ENCODE measurements at regions not wholly inside any gene's neighbourhood (a gene's known extent, or its start where the extent isn't known, plus 50 kb on each side); places are given as distances from the start of the nearest gene placed in this dataset.

- DNase-seq (ENCODE audit: low read depth) = no peak
- Histone ChIP-seq H3K9ac (ENCODE audit: low read length) (no peak overlapping the region), H3K4me1 (ENCODE audit: control insufficient read depth, insufficient read depth, low read length) (no peaks in the 10 kb centered on the region)
These were observed 130.3 kb upstream of the LHCGR start for GRCh38 chr2:48885841-48886240.

GRCh38 chr2:48883661-48884060 lies 128.1 kb upstream of the LHCGR start:
- H3K27me3 ChIP-seq (replicated peaks; ENCODE audit: control insufficient read depth, insufficient read depth, low read length) = peaks cover 19% of the 10 kb centered on the region
- H3K9me3 ChIP-seq (ENCODE audit: control insufficient read depth, low read length) = no peaks in the 10 kb centered on the region
- no peak overlapping the region for H3K9ac ChIP-seq (ENCODE audit: low read length)
- DNase-seq (ENCODE audit: low read depth) = no peak
- no peaks in the 10 kb centered on the region for H3K4me1 ChIP-seq (ENCODE audit: control insufficient read depth, insufficient read depth, low read length)
- no peak overlapping the region for H3K4me3 ChIP-seq (ENCODE audit: low read length)
- H3K36me3 ChIP-seq (ENCODE audit: control insufficient read depth, insufficient read depth, low read length, severe bottlenecking) = no peaks in the 10 kb centered on the region

More at GRCh38 chr2:48885841-48886240, 130.3 kb upstream of the LHCGR start:
- Histone ChIP-seq H3K36me3 (ENCODE audit: control insufficient read depth, insufficient read depth, low read length, severe bottlenecking) (no peaks in the 10 kb centered on the region), H3K4me3 (ENCODE audit: low read length) (no peak overlapping the region), H3K27me3 (replicated peaks; ENCODE audit: control insufficient read depth, insufficient read depth, low read length) (peaks cover 19% of the 10 kb centered on the region), H3K9me3 (ENCODE audit: control insufficient read depth, low read length) (no peaks in the 10 kb centered on the region)

- Histone ChIP-seq H3K9ac (ENCODE audit: low read length) (no peak overlapping the region), H3K9me3 (ENCODE audit: control insufficient read depth, low read length) (no peaks in the 10 kb centered on the region), H3K36me3 (ENCODE audit: control insufficient read depth, insufficient read depth, low read length, severe bottlenecking) (no peaks in the 10 kb centered on the region), H3K4me1 (ENCODE audit: control insufficient read depth, insufficient read depth, low read length) (no peaks in the 10 kb centered on the region), H3K4me3 (ENCODE audit: low read length) (no peak overlapping the region), H3K27me3 (replicated peaks; ENCODE audit: control insufficient read depth, insufficient read depth, low read length) (peaks cover 10% of the 10 kb centered on the region)
- DNase-seq (ENCODE audit: low read depth) = no peak
These were observed 118.8 kb upstream of the LHCGR start for GRCh38 chr2:48874282-48874681.

- H3K27me3 ChIP-seq (replicated peaks; ENCODE audit: control insufficient read depth, insufficient read depth, low read length) = peaks cover 10% of the 10 kb centered on the region
- no peaks in the 10 kb centered on the region for H3K36me3 ChIP-seq (ENCODE audit: control insufficient read depth, insufficient read depth, low read length, severe bottlenecking)
- H3K9ac ChIP-seq (ENCODE audit: low read length) = no peak overlapping the region
- no peaks in the 10 kb centered on the region for H3K9me3 ChIP-seq (ENCODE audit: control insufficient read depth, low read length)
- no peak overlapping the region for H3K4me3 ChIP-seq (ENCODE audit: low read length)
- H3K4me1 ChIP-seq (ENCODE audit: control insufficient read depth, insufficient read depth, low read length) = no peaks in the 10 kb centered on the region
- no peak for DNase-seq (ENCODE audit: low read depth)
These were observed 118.1 kb upstream of the LHCGR start for GRCh38 chr2:48873666-48874065.

- Histone ChIP-seq H3K4me1 (ENCODE audit: control insufficient read depth, insufficient read depth, low read length) (no peaks in the 10 kb centered on the region), H3K36me3 (ENCODE audit: control insufficient read depth, insufficient read depth, low read length, severe bottlenecking) (no peaks in the 10 kb centered on the region), H3K9me3 (ENCODE audit: control insufficient read depth, low read length) (no peaks in the 10 kb centered on the region), H3K27me3 (replicated peaks; ENCODE audit: control insufficient read depth, insufficient read depth, low read length) (peaks cover 10% of the 10 kb centered on the region), H3K4me3 (ENCODE audit: low read length) (no peak overlapping the region), H3K9ac (ENCODE audit: low read length) (no peak overlapping the region)
- DNase-seq (ENCODE audit: low read depth) = no peak
These were observed 115.4 kb upstream of the LHCGR start for GRCh38 chr2:48870942-48871341.

GRCh38 chr2:48870503-48870902 lies 115.0 kb upstream of the LHCGR start:
- Histone ChIP-seq H3K27me3 (replicated peaks; ENCODE audit: control insufficient read depth, insufficient read depth, low read length) (peaks cover 10% of the 10 kb centered on the region), H3K4me3 (ENCODE audit: low read length) (no peak overlapping the region)
- no peak for DNase-seq (ENCODE audit: low read depth)

GRCh38 chr2:48865704-48866103 lies 110.2 kb upstream of the LHCGR start:
- H3K4me3 ChIP-seq (ENCODE audit: low read length) = no peak overlapping the region
- H3K27me3 ChIP-seq (replicated peaks; ENCODE audit: control insufficient read depth, insufficient read depth, low read length) = no peaks in the 10 kb centered on the region
- no peak for DNase-seq (ENCODE audit: low read depth)
- H3K9me3 ChIP-seq (ENCODE audit: control insufficient read depth, low read length) = no peaks in the 10 kb centered on the region
- H3K9ac ChIP-seq (ENCODE audit: low read length) = no peak overlapping the region
- no peaks in the 10 kb centered on the region for H3K36me3 ChIP-seq (ENCODE audit: control insufficient read depth, insufficient read depth, low read length, severe bottlenecking)
- no peaks in the 10 kb centered on the region for H3K4me1 ChIP-seq (ENCODE audit: control insufficient read depth, insufficient read depth, low read length)

More at GRCh38 chr2:48870503-48870902, 115.0 kb upstream of the LHCGR start:
- Histone ChIP-seq H3K9ac (ENCODE audit: low read length) (no peak overlapping the region), H3K36me3 (ENCODE audit: control insufficient read depth, insufficient read depth, low read length, severe bottlenecking) (no peaks in the 10 kb centered on the region), H3K4me1 (ENCODE audit: control insufficient read depth, insufficient read depth, low read length) (no peaks in the 10 kb centered on the region), H3K9me3 (ENCODE audit: control insufficient read depth, low read length) (no peaks in the 10 kb centered on the region)

GRCh38 chr2:48860380-48860779 lies 104.9 kb upstream of the LHCGR start:
- no peak for DNase-seq (ENCODE audit: low read depth)
- Histone ChIP-seq H3K9me3 (ENCODE audit: control insufficient read depth, low read length) (no peaks in the 10 kb centered on the region), H3K36me3 (ENCODE audit: control insufficient read depth, insufficient read depth, low read length, severe bottlenecking) (no peaks in the 10 kb centered on the region), H3K4me3 (ENCODE audit: low read length) (no peak overlapping the region), H3K4me1 (ENCODE audit: control insufficient read depth, insufficient read depth, low read length) (no peaks in the 10 kb centered on the region), H3K27me3 (replicated peaks; ENCODE audit: control insufficient read depth, insufficient read depth, low read length) (no peaks in the 10 kb centered on the region), H3K9ac (ENCODE audit: low read length) (no peak overlapping the region)

GRCh38 chr2:48856657-48857056 lies 101.1 kb upstream of the LHCGR start:
- Histone ChIP-seq H3K36me3 (ENCODE audit: control insufficient read depth, insufficient read depth, low read length, severe bottlenecking) (no peaks in the 10 kb centered on the region), H3K9me3 (ENCODE audit: control insufficient read depth, low read length) (no peaks in the 10 kb centered on the region), H3K4me3 (ENCODE audit: low read length) (no peak overlapping the region), H3K4me1 (ENCODE audit: control insufficient read depth, insufficient read depth, low read length) (peaks cover 4% of the 10 kb centered on the region), H3K9ac (ENCODE audit: low read length) (no peak overlapping the region), H3K27me3 (replicated peaks; ENCODE audit: control insufficient read depth, insufficient read depth, low read length) (no peaks in the 10 kb centered on the region)
- no peak for DNase-seq (ENCODE audit: low read depth)

GRCh38 chr2:48856144-48856543 lies 100.6 kb upstream of the LHCGR start:
- Histone ChIP-seq H3K36me3 (ENCODE audit: control insufficient read depth, insufficient read depth, low read length, severe bottlenecking) (no peaks in the 10 kb centered on the region), H3K9ac (ENCODE audit: low read length) (no peak overlapping the region), H3K4me1 (ENCODE audit: control insufficient read depth, insufficient read depth, low read length) (peaks cover 4% of the 10 kb centered on the region), H3K27me3 (replicated peaks; ENCODE audit: control insufficient read depth, insufficient read depth, low read length) (no peaks in the 10 kb centered on the region), H3K9me3 (ENCODE audit: control insufficient read depth, low read length) (no peaks in the 10 kb centered on the region), H3K4me3 (ENCODE audit: low read length) (no peak overlapping the region)
- DNase-seq (ENCODE audit: low read depth) = no peak

GRCh38 chr2:48855142-48855541 lies 99.6 kb upstream of the LHCGR start:
- peak; percentile 25 for DNase-seq (ENCODE audit: low read depth)

GRCh38 chr2:48854681-48855080 lies 99.2 kb upstream of the LHCGR start:
- H3K4me3 ChIP-seq (ENCODE audit: low read length) = no peak overlapping the region
- H3K9ac ChIP-seq (ENCODE audit: low read length) = no peak overlapping the region
- H3K36me3 ChIP-seq (ENCODE audit: control insufficient read depth, insufficient read depth, low read length, severe bottlenecking) = no peaks in the 10 kb centered on the region
- no peaks in the 10 kb centered on the region for H3K27me3 ChIP-seq (replicated peaks; ENCODE audit: control insufficient read depth, insufficient read depth, low read length)
- H3K9me3 ChIP-seq (ENCODE audit: control insufficient read depth, low read length) = no peaks in the 10 kb centered on the region
- no peak for DNase-seq (ENCODE audit: low read depth)
- H3K4me1 ChIP-seq (ENCODE audit: control insufficient read depth, insufficient read depth, low read length) = peaks cover 4% of the 10 kb centered on the region

More at GRCh38 chr2:48855142-48855541, 99.6 kb upstream of the LHCGR start:
- H3K9ac ChIP-seq (ENCODE audit: low read length) = no peak overlapping the region
- H3K9me3 ChIP-seq (ENCODE audit: control insufficient read depth, low read length) = no peaks in the 10 kb centered on the region
- no peak overlapping the region for H3K4me3 ChIP-seq (ENCODE audit: low read length)
- no peaks in the 10 kb centered on the region for H3K27me3 ChIP-seq (replicated peaks; ENCODE audit: control insufficient read depth, insufficient read depth, low read length)
- H3K36me3 ChIP-seq (ENCODE audit: control insufficient read depth, insufficient read depth, low read length, severe bottlenecking) = no peaks in the 10 kb centered on the region
- peaks cover 4% of the 10 kb centered on the region for H3K4me1 ChIP-seq (ENCODE audit: control insufficient read depth, insufficient read depth, low read length)

All from adipocyte (in vitro differentiated cells).